HUES48 (cell line): ENCODE measurements at regions not wholly inside any gene's neighbourhood (a gene's known extent, or its start where the extent isn't known, plus 50 kb on each side); places are given as distances from the start of the nearest gene placed in this dataset.

Source experiments
- H3K27ac ChIP-seq: one replicate; pipeline ENCODE4 v1.7.0; 2013; ENCODE audit warnings: low read depth, low read length, inconsistent platforms
- H3K27me3 ChIP-seq: 2 replicates; pipeline ENCODE4 v1.6.1; 2013; ENCODE audit warnings: mild to moderate bottlenecking, low read length; ENCODE audit not compliant: control insufficient read depth, insufficient read depth
- H3K36me3 ChIP-seq: 2 replicates; pipeline ENCODE4 v1.6.1; 2013; ENCODE audit warnings: low read length; ENCODE audit not compliant: control insufficient read depth, insufficient read depth
- H3K4me1 ChIP-seq: 2 replicates; pipeline ENCODE4 v1.6.1; 2013; ENCODE audit warnings: mild to moderate bottlenecking, low read length; ENCODE audit not compliant: control insufficient read depth, insufficient read depth
- H3K4me3 ChIP-seq: 2 replicates; pipeline ENCODE4 v1.5.1; 2013; ENCODE audit warnings: mild to moderate bottlenecking, low read depth, low read length
- H3K9ac ChIP-seq: 2 replicates; pipeline ENCODE4 v1.6.1; 2013; ENCODE audit warnings: mild to moderate bottlenecking, low read depth, low read length, moderate library complexity
- H3K9me3 ChIP-seq: 2 replicates; pipeline ENCODE4 v1.6.1; 2013; ENCODE audit warnings: low read length; ENCODE audit not compliant: control insufficient read depth, insufficient read depth

- no peak overlapping the region for H3K4me3 ChIP-seq
- no peaks in the 10 kb centered on the region for H3K36me3 ChIP-seq
- no peak overlapping the region for H3K9ac ChIP-seq
- H3K27ac ChIP-seq, result no peak overlapping the region
- H3K4me1 ChIP-seq, result no peaks in the 10 kb centered on the region
- no peaks in the 10 kb centered on the region for H3K27me3 ChIP-seq
- no peaks in the 10 kb centered on the region for H3K9me3 ChIP-seq
Observed at GRCh38 chr2:150566289-150566688, 78.8 kb upstream of the RND3 start.

GRCh38 chr2:150561076-150561475 lies 73.6 kb upstream of the RND3 start:
- Histone ChIP-seq H3K36me3 (no peaks in the 10 kb centered on the region), H3K4me3 (no peak overlapping the region), H3K27ac (no peak overlapping the region), H3K27me3 (no peaks in the 10 kb centered on the region), H3K4me1 (peaks cover 12% of the 10 kb centered on the region), H3K9ac (no peak overlapping the region), H3K9me3 (no peaks in the 10 kb centered on the region)

- Histone ChIP-seq H3K27ac (no peak overlapping the region), H3K36me3 (no peaks in the 10 kb centered on the region), H3K4me3 (no peak overlapping the region), H3K9me3 (no peaks in the 10 kb centered on the region), H3K4me1 (peaks cover 12% of the 10 kb centered on the region), H3K27me3 (no peaks in the 10 kb centered on the region), H3K9ac (no peak overlapping the region)
Observed at GRCh38 chr2:150557020-150557600, 69.6 kb upstream of the RND3 start.

GRCh38 chr2:150555611-150556356 lies 68.3 kb upstream of the RND3 start:
- Histone ChIP-seq H3K9ac (no peak overlapping the region), H3K9me3 (no peaks in the 10 kb centered on the region), H3K36me3 (no peaks in the 10 kb centered on the region), H3K4me1 (peaks cover 12% of the 10 kb centered on the region), H3K27ac (no peak overlapping the region), H3K27me3 (no peaks in the 10 kb centered on the region), H3K4me3 (no peak overlapping the region)

GRCh38 chr2:150554046-150554445 lies 66.6 kb upstream of the RND3 start:
- Histone ChIP-seq H3K27me3 (no peaks in the 10 kb centered on the region), H3K27ac (no peak overlapping the region), H3K36me3 (no peaks in the 10 kb centered on the region), H3K9ac (no peak overlapping the region), H3K4me1 (peaks cover 12% of the 10 kb centered on the region), H3K9me3 (no peaks in the 10 kb centered on the region), H3K4me3 (no peak overlapping the region)

- H3K27ac ChIP-seq, result no peak overlapping the region
- H3K27me3 ChIP-seq, result no peaks in the 10 kb centered on the region
- no peaks in the 10 kb centered on the region for H3K36me3 ChIP-seq
- H3K4me1 ChIP-seq, result peaks cover 10% of the 10 kb centered on the region
- no peaks in the 10 kb centered on the region for H3K9me3 ChIP-seq
- no peak overlapping the region for H3K9ac ChIP-seq
- no peak overlapping the region for H3K4me3 ChIP-seq
Observed at GRCh38 chr2:150552041-150552820, 64.8 kb upstream of the RND3 start.

GRCh38 chr2:150549381-150549780 lies 61.9 kb upstream of the RND3 start:
- no peaks in the 10 kb centered on the region for H3K4me1 ChIP-seq
- no peaks in the 10 kb centered on the region for H3K27me3 ChIP-seq
- H3K4me3 ChIP-seq, result no peak overlapping the region
- no peaks in the 10 kb centered on the region for H3K9me3 ChIP-seq
- H3K27ac ChIP-seq, result no peak overlapping the region
- no peaks in the 10 kb centered on the region for H3K36me3 ChIP-seq
- H3K9ac ChIP-seq, result no peak overlapping the region

GRCh38 chr2:150548527-150548926 lies 61.1 kb upstream of the RND3 start:
- no peak overlapping the region for H3K27ac ChIP-seq
- H3K9ac ChIP-seq, result no peak overlapping the region
- no peak overlapping the region for H3K4me3 ChIP-seq
- H3K27me3 ChIP-seq, result no peaks in the 10 kb centered on the region
- H3K36me3 ChIP-seq, result no peaks in the 10 kb centered on the region
- no peaks in the 10 kb centered on the region for H3K4me1 ChIP-seq
- no peaks in the 10 kb centered on the region for H3K9me3 ChIP-seq

- Histone ChIP-seq H3K27me3 (no peaks in the 10 kb centered on the region), H3K9me3 (peaks cover 4% of the 10 kb centered on the region), H3K27ac (no peak overlapping the region), H3K36me3 (no peaks in the 10 kb centered on the region), H3K4me3 (no peak overlapping the region), H3K9ac (no peak overlapping the region), H3K4me1 (no peaks in the 10 kb centered on the region)
Observed at GRCh38 chr2:150545916-150546315, 58.4 kb upstream of the RND3 start.

- no peak overlapping the region for H3K27ac ChIP-seq
- peaks cover 4% of the 10 kb centered on the region for H3K9me3 ChIP-seq
- no peak overlapping the region for H3K4me3 ChIP-seq
- H3K9ac ChIP-seq, result no peak overlapping the region
- H3K27me3 ChIP-seq, result no peaks in the 10 kb centered on the region
- H3K4me1 ChIP-seq, result no peaks in the 10 kb centered on the region
- H3K36me3 ChIP-seq, result no peaks in the 10 kb centered on the region
Observed at GRCh38 chr2:150544731-150545130, 57.3 kb upstream of the RND3 start.

GRCh38 chr2:150542692-150543091 lies 55.2 kb upstream of the RND3 start:
- no peak overlapping the region for H3K27ac ChIP-seq
- peaks cover 4% of the 10 kb centered on the region for H3K9me3 ChIP-seq
- no peak overlapping the region for H3K4me3 ChIP-seq
- no peaks in the 10 kb centered on the region for H3K4me1 ChIP-seq
- H3K9ac ChIP-seq, result no peak overlapping the region
- H3K36me3 ChIP-seq, result no peaks in the 10 kb centered on the region
- no peaks in the 10 kb centered on the region for H3K27me3 ChIP-seq
